HCT116 (cell line): ENCODE measurements at regions not wholly inside any gene's neighbourhood (a gene's known extent, or its start where the extent isn't known, plus 50 kb on each side); places are given as distances from the start of the nearest gene placed in this dataset.

Source experiments
- ATAC-seq: fragments of 200-7000 bp; cut with Tn5 transposase; 2 replicates; pipeline ENCODE4 v1.9.1; 2020; ENCODE audit warnings: mild to moderate bottlenecking, moderate library complexity
- BruUV-seq: library from RNA; stranded (reverse); fragments of 400-500 nt; replicated peaks from 2 replicates; lab custom pipeline; 2021; lab: Mats Ljungman, UMichigan
- CTCF ChIA-PET: fragments of 300-600 bp; sonication (Branson Sonifier 250); formaldehyde crosslinking; loops from one replicate; lab custom pipeline; 2021; ENCODE audit warnings: antibody characterized with exemption; lab: Charles Lee
- POLR2A ChIA-PET: fragments of 300-600, 350-600 bp; sonication (Branson Sonifier 250); formaldehyde crosslinking; loops from one replicate; lab custom pipeline; 2021; ENCODE audit warnings: antibody characterized with exemption; lab: Charles Lee
- RAD21 ChIA-PET, 2 experiments: fragments of 300-600 bp; sonication (Branson Sonifier 250); formaldehyde crosslinking; loops; one replicate each; lab custom pipeline; 2023; ENCODE audit warnings: low total read pairs in 2 of 2; ENCODE audit not compliant: uncharacterized antibody in 2 of 2, unreplicated experiment in 2 of 2, low non-redundant PET in 1 of 2; lab: Charles Lee
- DNase-seq: peaks from one replicate; pipeline ENCODE4 v3.0.0-alpha.2; 2010; ENCODE audit warnings: low read depth, low spot score
- H2AFZ ChIP-seq: fragments of 200-600 bp; shearing (Covaris generic), sonication (generic); 2 replicates; pipeline ENCODE4 v1.6.1; 2017; ENCODE audit warnings: low read depth, mixed run types, mixed read lengths, antibody characterized with exemption, low read length; ENCODE audit not compliant: poor library complexity, severe bottlenecking
- H3K27ac ChIP-seq: 2 replicates; pipeline ENCODE4 v1.5.1; 2012; ENCODE audit warnings: low read depth, low read length
- H3K27me3 ChIP-seq: fragments of 200-600 bp; sonication (generic); 2 replicates; pipeline ENCODE4 v1.6.1; 2016; ENCODE audit warnings: mixed run types, low read length, mixed read lengths; ENCODE audit not compliant: insufficient read depth
- H3K36me3 ChIP-seq, 2 experiments: fragments of 200-500 bp in 1 of 2; fragments of 200-600 bp in 1 of 2; sonication (Bioruptor generic) in 1 of 2; sonication (generic) in 1 of 2; 2 replicates each; pipeline versions ENCODE4 v1.5.1 to v1.6.1; 2014 to 2016; ENCODE audit warnings: low read length in 2 of 2, inconsistent platforms in 1 of 2, mixed read lengths in 1 of 2, mixed run types in 1 of 2; ENCODE audit not compliant: insufficient read depth in 2 of 2, control insufficient read depth in 1 of 2
- H3K4me1 ChIP-seq, 2 experiments: fragments of 200-600 bp in 1 of 2; sonication (generic) in 1 of 2; 2 replicates each; pipeline versions ENCODE4 v1.5.1 to v1.6.1; 2012 to 2017; ENCODE audit warnings: low read length in 2 of 2, inconsistent platforms in 1 of 2, mild to moderate bottlenecking in 1 of 2, mixed read lengths in 1 of 2, mixed run types in 1 of 2, moderate library complexity in 1 of 2; ENCODE audit not compliant: insufficient read depth in 2 of 2, control insufficient read depth in 1 of 2
- H3K4me2 ChIP-seq: fragments of 200-600 bp; sonication (generic); 2 replicates; pipeline ENCODE4 v1.6.1; 2017; ENCODE audit warnings: mixed run types, low read length, mixed read lengths
- H3K4me3 ChIP-seq, 2 experiments: fragments of 200-600 bp in 1 of 2; sonication (generic) in 1 of 2; replicated peaks in 1 of 2; 2 replicates each; pipeline ENCODE4 v1.5.1; 2011 to 2016; ENCODE audit warnings: low read length in 2 of 2, control low read depth in 1 of 2, low read depth in 1 of 2, mild to moderate bottlenecking in 1 of 2, mixed read lengths in 1 of 2, mixed run types in 1 of 2
- H3K79me2 ChIP-seq: fragments of 200-600 bp; sonication (generic); 2 replicates; pipeline ENCODE4 v1.6.1; 2017; ENCODE audit warnings: mild to moderate bottlenecking, mixed run types, low read length, moderate library complexity, mixed read lengths; ENCODE audit not compliant: insufficient read depth
- H3K9ac ChIP-seq: fragments of 200-600 bp; sonication (generic); 2 replicates; pipeline ENCODE4 v1.6.1; 2016; ENCODE audit warnings: low read length, mixed read lengths
- H3K9me2 ChIP-seq: fragments of 200-600 bp; sonication (generic), shearing (Covaris generic); 2 replicates; pipeline ENCODE4 v1.6.1; 2017; ENCODE audit warnings: mixed run types, mild to moderate bottlenecking, moderate library complexity; ENCODE audit not compliant: insufficient read depth
- H3K9me3 ChIP-seq, 2 experiments: fragments of 200-500 bp in 1 of 2; fragments of 200-600 bp in 1 of 2; sonication (Bioruptor generic) in 1 of 2; sonication (generic) in 1 of 2; 2 replicates each; pipeline ENCODE4 v1.6.1; 2014 to 2017; ENCODE audit warnings: low read length in 2 of 2, mixed read lengths in 2 of 2, inconsistent platforms in 1 of 2, low read depth in 1 of 2, mild to moderate bottlenecking in 1 of 2, mixed run types in 1 of 2, moderate library complexity in 1 of 2; ENCODE audit not compliant: control insufficient read depth in 1 of 2, insufficient read depth in 1 of 2
- H4K20me1 ChIP-seq: fragments of 200-600 bp; sonication (generic), shearing (Covaris generic); 2 replicates; pipeline ENCODE4 v1.6.1; 2017; ENCODE audit warnings: mixed run types, mild to moderate bottlenecking, moderate library complexity; ENCODE audit not compliant: insufficient read depth
- EGR1 ChIP-seq: IDR thresholded peaks from 2 replicates; pipeline ENCODE4 v1.6.1; 2012; ENCODE audit warnings: low read depth
- EZH2 ChIP-seq: fragments of 200-600 bp; sonication (generic); IDR thresholded peaks from 2 replicates; pipeline ENCODE4 v1.6.1; 2017; ENCODE audit warnings: antibody characterized with exemption, mixed run types
- SP1 ChIP-seq: IDR thresholded peaks from 2 replicates; pipeline ENCODE4 v1.6.1; 2012; ENCODE audit warnings: low read depth
- TCF7L2 ChIP-seq: IDR thresholded peaks from 2 replicates; pipeline ENCODE4 v1.7.0; 2011; ENCODE audit warnings: borderline replicate concordance, inconsistent platforms; ENCODE audit not compliant: insufficient read depth, insufficient read length; ENCODE audit errors: extremely low read depth
- YY1 ChIP-seq: IDR thresholded peaks from 2 replicates; pipeline ENCODE4 v1.6.1; 2011; ENCODE audit warnings: low read length, low read depth, moderate library complexity, mild to moderate bottlenecking; ENCODE audit not compliant: insufficient replicate concordance; ENCODE audit errors: extremely low read depth
- intact Hi-C: fragments of 100-400 bp; cut with micrococcal nuclease; formaldehyde crosslinking; loops from 2 replicates; pipeline ENCODE4 v1.10.0; 2022
- TF ChIP-seq, protein P1 (sequence below): IDR thresholded peaks from 2 replicates; pipeline ENCODE4 v1.6.1; 2012; ENCODE audit warnings: low read depth

DNA sequence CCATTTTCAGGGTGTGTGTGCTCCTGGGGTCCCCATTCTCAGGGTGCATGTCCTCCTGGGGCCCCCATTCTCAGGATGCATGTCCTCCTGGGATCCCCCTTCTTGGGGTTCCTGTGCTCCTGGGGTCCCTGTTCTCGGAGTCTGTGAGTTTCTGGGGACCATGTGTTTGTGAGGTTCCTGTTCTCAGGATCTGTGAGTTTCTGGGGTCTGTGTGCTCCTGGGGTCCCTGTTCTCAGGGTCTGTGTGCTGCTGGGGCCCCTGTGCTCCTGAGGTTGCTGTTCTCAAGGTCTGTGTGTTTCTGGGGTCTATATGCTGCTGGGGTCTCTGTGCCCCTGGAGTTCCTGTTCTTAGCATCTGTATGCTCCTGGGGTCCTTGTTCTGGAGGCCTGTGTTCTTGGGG, 425.5 kb downstream of the GLRX3 start (continued):
- no peak for TF ChIP-seq TCF7L2
- TF ChIP-seq, protein P1, sequence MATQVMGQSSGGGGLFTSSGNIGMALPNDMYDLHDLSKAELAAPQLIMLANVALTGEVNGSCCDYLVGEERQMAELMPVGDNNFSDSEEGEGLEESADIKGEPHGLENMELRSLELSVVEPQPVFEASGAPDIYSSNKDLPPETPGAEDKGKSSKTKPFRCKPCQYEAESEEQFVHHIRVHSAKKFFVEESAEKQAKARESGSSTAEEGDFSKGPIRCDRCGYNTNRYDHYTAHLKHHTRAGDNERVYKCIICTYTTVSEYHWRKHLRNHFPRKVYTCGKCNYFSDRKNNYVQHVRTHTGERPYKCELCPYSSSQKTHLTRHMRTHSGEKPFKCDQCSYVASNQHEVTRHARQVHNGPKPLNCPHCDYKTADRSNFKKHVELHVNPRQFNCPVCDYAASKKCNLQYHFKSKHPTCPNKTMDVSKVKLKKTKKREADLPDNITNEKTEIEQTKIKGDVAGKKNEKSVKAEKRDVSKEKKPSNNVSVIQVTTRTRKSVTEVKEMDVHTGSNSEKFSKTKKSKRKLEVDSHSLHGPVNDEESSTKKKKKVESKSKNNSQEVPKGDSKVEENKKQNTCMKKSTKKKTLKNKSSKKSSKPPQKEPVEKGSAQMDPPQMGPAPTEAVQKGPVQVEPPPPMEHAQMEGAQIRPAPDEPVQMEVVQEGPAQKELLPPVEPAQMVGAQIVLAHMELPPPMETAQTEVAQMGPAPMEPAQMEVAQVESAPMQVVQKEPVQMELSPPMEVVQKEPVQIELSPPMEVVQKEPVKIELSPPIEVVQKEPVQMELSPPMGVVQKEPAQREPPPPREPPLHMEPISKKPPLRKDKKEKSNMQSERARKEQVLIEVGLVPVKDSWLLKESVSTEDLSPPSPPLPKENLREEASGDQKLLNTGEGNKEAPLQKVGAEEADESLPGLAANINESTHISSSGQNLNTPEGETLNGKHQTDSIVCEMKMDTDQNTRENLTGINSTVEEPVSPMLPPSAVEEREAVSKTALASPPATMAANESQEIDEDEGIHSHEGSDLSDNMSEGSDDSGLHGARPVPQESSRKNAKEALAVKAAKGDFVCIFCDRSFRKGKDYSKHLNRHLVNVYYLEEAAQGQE = no peak
- TF ChIP-seq, all 23 proteins: peak for 0

DNA sequence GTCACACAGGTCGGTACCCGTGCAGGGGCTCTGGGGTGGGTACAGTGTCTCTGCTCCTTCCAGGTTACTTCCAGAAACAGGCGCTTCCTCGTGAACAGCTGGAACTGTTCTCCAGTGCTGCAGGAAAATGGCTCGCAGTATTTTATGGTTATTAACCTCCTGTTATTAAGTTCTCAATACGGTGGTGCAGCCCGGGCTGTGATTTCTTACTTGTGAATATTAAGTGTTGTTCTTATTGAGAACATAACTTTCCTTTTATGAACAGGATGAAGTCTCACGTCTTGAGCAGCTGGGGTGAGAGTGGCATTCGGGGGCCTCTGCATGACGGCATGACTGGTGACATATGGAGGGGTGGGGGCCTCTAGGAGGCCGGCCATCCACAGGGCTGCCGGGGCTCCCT, 430.8 kb downstream of the GLRX3 start:
- DNase-seq (no peak), ATAC-seq (no peak)
- Histone ChIP-seq H3K4me2 (no peak overlapping the region), H2AFZ (no peak overlapping the region), H3K4me3 (no peak overlapping the region), H4K20me1 (no peaks in the 10 kb centered on the region), H3K27ac (no peak overlapping the region), H3K9me2 (no peaks in the 10 kb centered on the region), H3K36me3 (no peaks in the 10 kb centered on the region), H3K4me1 (no peaks in the 10 kb centered on the region)
- ChIA-PET CTCF (no interaction called here), RAD21 (no interaction called here), POLR2A (no interaction called here)
- BruUV-seq = no TSS peak
- TF ChIP-seq EZH2 (no peak), TCF7L2 (no peak), YY1 (no peak), SP1 (no peak), EGR1 (no peak)
- TF ChIP-seq, protein P1 = no peak
- TF ChIP-seq, all 23 proteins: peak for 0
- H3K27me3 ChIP-seq = no peaks in the 10 kb centered on the region
- H3K9me3 ChIP-seq = no peaks in the 10 kb centered on the region
- H3K9ac ChIP-seq = no peak overlapping the region
- intact Hi-C loops = no loop called here
- no peaks in the 10 kb centered on the region for H3K79me2 ChIP-seq
